ENCODE measurements at regions not wholly inside any gene's neighbourhood (a gene's known extent, or its start where the extent isn't known, plus 50 kb on each side); places are given as distances from the start of the nearest gene placed in this dataset.

- no peaks in the 10 kb centered on the region for H3K4me1 ChIP-seq
- no peak for DNase-seq
- no peak overlapping the region for H3K27ac ChIP-seq
- H3K27me3 ChIP-seq, result peaks cover 7% of the 10 kb centered on the region
- no peak overlapping the region for H3K4me3 ChIP-seq
- 97% methylated on average over 2 of the region's 2 CpGs; no CpG with 5 or more reads in 1 of the 2 donors for WGBS, 2 donors (ENCODE audit: low coverage in 1 of 2)
- no peaks in the 10 kb centered on the region for H3K36me3 ChIP-seq
- H3K9me3 ChIP-seq, result no peaks in the 10 kb centered on the region
- no peak for TF ChIP-seq POLR2A (IDR thresholded peaks at IDR 0.05)
- no peak for TF ChIP-seq CTCF (IDR thresholded peaks at IDR 0.05)
- no peak for TF ChIP-seq EP300 (IDR thresholded peaks at IDR 0.05; ENCODE audit: low read depth)
- TF ChIP-seq POLR2AphosphoS5 (IDR thresholded peaks at IDR 0.05), result no peak
- in situ Hi-C loops (cut with MboI; ENCODE audit: low pct_ligation_motif_present in 1 of 4, low pct_unique_long_range_greater_than_20kb in 1 of 4, low sequenced_read_pairs in 3 of 4) (no loop called here), intact Hi-C loops (cut with DNase I; ENCODE audit: low total_unique reads) (no loop called here)
Measured at GRCh38 chr18:59967878-59968277, 68.1 kb downstream of the PMAIP1 start.

- Histone ChIP-seq H3K4me1 (no peaks in the 10 kb centered on the region), H3K27me3 (peaks cover 7% of the 10 kb centered on the region), H3K4me3 (no peak overlapping the region), H3K9me3 (no peaks in the 10 kb centered on the region), H3K27ac (no peak overlapping the region), H3K36me3 (no peaks in the 10 kb centered on the region)
- no peak for TF ChIP-seq POLR2AphosphoS5 (IDR thresholded peaks at IDR 0.05)
- no peak for TF ChIP-seq EP300 (IDR thresholded peaks at IDR 0.05; ENCODE audit: low read depth)
- no peak for TF ChIP-seq CTCF (IDR thresholded peaks at IDR 0.05)
- no peak for TF ChIP-seq POLR2A (IDR thresholded peaks at IDR 0.05)
- intact Hi-C loops (cut with DNase I; ENCODE audit: low total_unique reads), result no loop called here
- 55 to 74% methylated on average over 2 of the region's 2 CpGs for WGBS, 2 donors (ENCODE audit: low coverage in 1 of 2)
- no peak for DNase-seq
- in situ Hi-C loops (cut with MboI; ENCODE audit: low pct_ligation_motif_present in 1 of 4, low pct_unique_long_range_greater_than_20kb in 1 of 4, low sequenced_read_pairs in 3 of 4), result no loop called here
Measured at GRCh38 chr18:59966913-59967312, 67.1 kb downstream of the PMAIP1 start.

- 65 to 67% methylated on average over 5 of the region's 5 CpGs for WGBS, 2 donors (ENCODE audit: low coverage in 1 of 2)
Measured at GRCh38 chr18:59963229-59963628, 63.4 kb downstream of the PMAIP1 start.

GRCh38 chr18:59961070-59961469 lies 61.3 kb downstream of the PMAIP1 start:
- no peaks in the 10 kb centered on the region for H3K9me3 ChIP-seq
- no peak overlapping the region for H3K27ac ChIP-seq
- H3K4me1 ChIP-seq, result no peaks in the 10 kb centered on the region
- DNase-seq, result peak; percentile 12
- H3K36me3 ChIP-seq, result no peaks in the 10 kb centered on the region
- in situ Hi-C loops (cut with MboI; ENCODE audit: low pct_ligation_motif_present in 1 of 4, low pct_unique_long_range_greater_than_20kb in 1 of 4, low sequenced_read_pairs in 3 of 4), result no loop called here
- intact Hi-C loops (cut with DNase I; ENCODE audit: low total_unique reads), result no loop called here
- H3K27me3 ChIP-seq, result no peaks in the 10 kb centered on the region
- no peak for TF ChIP-seq POLR2A (IDR thresholded peaks at IDR 0.05)
- 23 to 37% methylated on average over 1 to 4 of the region's 4 CpGs for WGBS, 2 donors (ENCODE audit: low coverage in 1 of 2)
- no peak overlapping the region for H3K4me3 ChIP-seq

More at GRCh38 chr18:59963229-59963628, 63.4 kb downstream of the PMAIP1 start:
- TF ChIP-seq EP300 (IDR thresholded peaks at IDR 0.05; ENCODE audit: low read depth), result no peak
- no peak for TF ChIP-seq POLR2AphosphoS5 (IDR thresholded peaks at IDR 0.05)
- no peak for TF ChIP-seq CTCF (IDR thresholded peaks at IDR 0.05)
- no peak for TF ChIP-seq POLR2A (IDR thresholded peaks at IDR 0.05)
- Histone ChIP-seq H3K4me3 (no peak overlapping the region), H3K27ac (no peak overlapping the region), H3K9me3 (no peaks in the 10 kb centered on the region), H3K36me3 (no peaks in the 10 kb centered on the region), H3K27me3 (no peaks in the 10 kb centered on the region), H3K4me1 (no peaks in the 10 kb centered on the region)
- intact Hi-C loops (cut with DNase I; ENCODE audit: low total_unique reads), result no loop called here
- no peak for DNase-seq
- in situ Hi-C loops (cut with MboI; ENCODE audit: low pct_ligation_motif_present in 1 of 4, low pct_unique_long_range_greater_than_20kb in 1 of 4, low sequenced_read_pairs in 3 of 4), result no loop called here

- intact Hi-C loops (cut with DNase I; ENCODE audit: low total_unique reads), result no loop called here
- TF ChIP-seq EP300 (IDR thresholded peaks at IDR 0.05; ENCODE audit: low read depth) (no peak), POLR2A (IDR thresholded peaks at IDR 0.05) (no peak), CTCF (IDR thresholded peaks at IDR 0.05) (no peak), POLR2AphosphoS5 (IDR thresholded peaks at IDR 0.05) (no peak)
- no peaks in the 10 kb centered on the region for H3K27me3 ChIP-seq
- H3K36me3 ChIP-seq, result no peaks in the 10 kb centered on the region
- in situ Hi-C loops (cut with MboI; ENCODE audit: low pct_ligation_motif_present in 1 of 4, low pct_unique_long_range_greater_than_20kb in 1 of 4, low sequenced_read_pairs in 3 of 4), result no loop called here
- no peak overlapping the region for H3K4me3 ChIP-seq
- H3K9me3 ChIP-seq, result no peaks in the 10 kb centered on the region
- H3K4me1 ChIP-seq, result no peaks in the 10 kb centered on the region
- DNase-seq, result no peak
- H3K27ac ChIP-seq, result no peak overlapping the region
- 95% methylated on average over 2 of the region's 2 CpGs; no CpG with 5 or more reads in 1 of the 2 donors for WGBS, 2 donors (ENCODE audit: low coverage in 1 of 2)
Measured at GRCh38 chr18:59960272-59960671, 60.5 kb downstream of the PMAIP1 start.
